AG08396 (cell line): ENCODE measurements at regions not wholly inside any gene's neighbourhood (a gene's known extent, or its start where the extent isn't known, plus 50 kb on each side); places are given as distances from the start of the nearest gene placed in this dataset.

Experiments
- DNase-seq: peaks from one replicate; pipeline ENCODE4 v3.0.0; 2012; ENCODE audit warnings: low spot score, mixed read lengths

DNA sequence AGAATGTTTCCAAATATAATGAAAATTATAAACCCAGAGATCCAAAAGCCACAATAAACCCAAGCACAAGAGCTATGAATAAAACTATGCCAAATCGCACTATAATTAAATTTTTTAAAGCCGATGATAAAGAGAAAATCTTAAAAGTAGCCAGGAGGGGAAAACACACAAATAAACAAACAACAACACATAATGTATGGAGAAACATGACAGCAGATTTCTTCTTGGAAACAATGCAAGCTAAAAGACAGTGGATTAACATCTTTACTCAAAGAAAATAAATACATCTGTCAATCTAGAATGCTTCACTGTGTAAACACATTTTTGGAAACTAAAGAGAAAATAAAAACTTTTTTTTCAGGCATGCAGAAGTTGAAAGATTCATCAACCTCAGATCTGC lies 53.0 kb upstream of the SMOX start:
- no peak for DNase-seq

GRCh38 chr20:4091490-4092479 lies 56.8 kb upstream of the SMOX start:
- DNase-seq: peak; percentile 73

DNA sequence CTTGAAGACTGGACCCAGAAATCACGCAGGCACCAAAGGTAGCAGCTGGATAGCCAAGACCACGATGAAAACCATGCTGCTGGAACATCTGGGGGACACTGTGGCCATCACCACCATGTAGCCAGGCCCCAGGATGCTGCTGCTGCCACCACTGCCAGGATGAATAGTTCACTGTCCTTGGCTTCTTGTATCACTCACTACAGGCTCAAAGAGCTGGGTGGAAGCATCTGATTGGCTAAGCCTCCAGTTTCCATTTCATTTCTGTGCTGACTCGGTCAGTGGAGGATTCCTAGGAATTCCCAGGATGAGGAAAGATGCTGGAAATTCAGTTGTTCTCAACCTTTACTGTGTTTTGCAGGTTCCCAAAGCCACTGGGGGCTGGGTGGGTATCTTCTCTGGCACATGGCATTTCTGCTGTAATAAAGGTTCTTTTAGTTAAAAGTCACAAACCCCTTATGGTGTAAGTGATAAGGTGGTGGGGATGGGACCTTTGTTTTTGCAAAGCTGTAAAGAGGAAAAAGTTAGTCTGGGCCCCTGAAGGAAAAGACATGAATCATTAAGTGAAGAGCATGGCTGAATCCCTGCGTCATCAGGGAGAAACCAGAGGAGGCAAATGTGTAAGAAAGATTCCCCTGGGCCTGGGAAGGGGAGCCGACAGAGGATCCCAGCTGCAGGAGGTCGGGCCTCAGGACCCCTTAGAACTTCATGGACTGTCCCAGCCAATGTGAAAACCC lies 57.7 kb upstream of the SMOX start:
- DNase-seq: peak; percentile 65

DNA sequence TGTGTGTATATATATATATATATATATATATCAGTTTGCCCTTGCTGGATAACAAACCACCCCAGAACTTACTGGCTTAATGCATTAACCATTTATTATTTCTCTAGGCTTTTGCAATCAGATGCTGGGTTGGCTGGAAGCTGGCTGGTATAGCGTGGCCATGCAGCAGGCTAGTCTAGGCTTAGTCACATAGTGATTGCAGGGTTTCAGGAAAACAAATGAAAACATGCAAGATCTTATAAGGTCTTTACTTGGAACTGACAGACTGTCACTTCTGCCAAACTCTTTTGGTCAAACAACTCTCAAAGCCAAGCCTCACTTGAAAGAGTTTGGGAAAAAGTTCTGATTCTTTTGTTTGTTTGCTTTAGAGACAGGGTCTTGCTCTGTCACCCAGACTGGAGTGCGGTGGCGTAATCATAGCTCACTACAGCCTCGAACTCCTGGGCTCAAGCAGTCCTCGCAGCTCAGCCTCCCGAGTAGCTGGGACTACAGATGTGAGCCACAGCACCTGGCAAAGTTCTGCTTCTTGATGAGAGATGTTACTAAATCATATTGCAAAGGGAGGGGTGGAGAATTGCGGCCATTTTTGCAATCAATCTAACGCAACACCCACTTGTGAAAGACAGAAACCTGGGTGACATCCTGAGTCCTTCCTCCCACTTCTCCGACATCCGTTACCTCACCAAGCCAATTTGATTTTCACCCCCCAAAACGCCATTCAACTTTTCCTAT lies 58.7 kb upstream of the SMOX start:
- peak; percentile 68 for DNase-seq

- no peak for DNase-seq
Observed at GRCh38 chr20:4088766-4089165, 59.9 kb upstream of the SMOX start.

GRCh38 chr20:4087923-4088322 lies 60.7 kb upstream of the SMOX start:
- no peak for DNase-seq

GRCh38 chr20:4086771-4087687 lies 61.6 kb upstream of the SMOX start:
- no peak for DNase-seq

DNA sequence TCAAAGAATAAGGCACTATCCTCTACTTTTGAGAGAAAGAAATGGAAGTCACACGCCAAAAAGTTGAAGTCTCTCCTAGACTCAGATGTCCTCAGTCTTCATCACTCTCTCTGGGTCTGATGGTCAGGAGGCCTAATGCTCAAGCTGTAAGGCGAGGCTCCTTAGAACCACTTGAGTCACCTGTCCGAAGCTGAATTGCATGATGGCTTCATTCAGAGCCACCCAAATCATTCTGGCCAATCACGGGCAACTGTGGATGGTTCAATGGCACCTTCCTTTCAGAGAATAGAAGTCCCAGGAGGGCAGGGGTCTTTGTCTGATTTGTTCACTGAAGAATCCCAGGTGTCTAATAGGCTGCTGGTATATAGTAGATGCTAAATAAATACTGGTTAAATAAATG lies 63.9 kb upstream of the SMOX start:
- DNase-seq: no peak

- no peak for DNase-seq
Observed at GRCh38 chr20:4084096-4084495, 64.5 kb upstream of the SMOX start.

GRCh38 chr20:4083098-4083865 lies 65.3 kb upstream of the SMOX start:
- no peak for DNase-seq

DNA sequence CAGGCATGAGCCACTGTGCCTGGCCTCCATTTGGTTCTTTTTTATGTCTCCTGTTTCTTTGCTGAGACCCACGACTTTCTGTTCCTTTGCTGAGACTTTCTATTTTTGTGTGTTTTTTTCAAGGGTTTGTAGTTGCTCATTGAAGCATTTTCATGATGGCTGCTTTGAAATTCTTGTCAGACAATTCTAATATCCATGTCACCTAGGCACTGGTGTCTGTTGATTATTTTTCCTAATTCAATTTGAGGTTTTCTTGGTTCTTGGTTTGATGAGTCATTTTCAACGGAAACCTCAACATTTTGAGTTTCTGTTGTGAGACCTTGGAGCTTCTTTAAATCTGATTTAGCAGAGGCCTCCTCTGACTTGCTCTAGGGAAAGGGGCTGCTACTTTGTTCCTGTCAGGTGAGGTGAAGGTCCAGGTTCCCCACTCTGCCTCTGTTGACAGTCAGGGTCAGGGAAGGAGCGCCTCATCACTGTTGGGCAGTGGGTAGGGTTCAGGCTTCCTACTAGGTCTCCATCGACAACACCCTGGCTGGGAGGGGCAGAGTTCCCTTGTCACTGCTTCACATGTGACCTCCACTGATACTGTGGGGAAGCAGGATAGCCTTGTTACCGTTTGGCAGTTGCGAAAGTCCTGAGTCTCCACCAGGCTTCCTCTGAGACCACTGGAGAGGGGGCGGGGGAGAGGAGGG lies 66.1 kb upstream of the SMOX start:
- no peak for DNase-seq

GRCh38 chr20:4081421-4081820 lies 66.1 kb upstream of the RNF24 start:
- DNase-seq: no peak

GRCh38 chr20:4076671-4077070 lies 61.3 kb upstream of the RNF24 start:
- DNase-seq: no peak

- no peak for DNase-seq
Observed at GRCh38 chr20:4076033-4076432, 60.7 kb upstream of the RNF24 start.

DNA sequence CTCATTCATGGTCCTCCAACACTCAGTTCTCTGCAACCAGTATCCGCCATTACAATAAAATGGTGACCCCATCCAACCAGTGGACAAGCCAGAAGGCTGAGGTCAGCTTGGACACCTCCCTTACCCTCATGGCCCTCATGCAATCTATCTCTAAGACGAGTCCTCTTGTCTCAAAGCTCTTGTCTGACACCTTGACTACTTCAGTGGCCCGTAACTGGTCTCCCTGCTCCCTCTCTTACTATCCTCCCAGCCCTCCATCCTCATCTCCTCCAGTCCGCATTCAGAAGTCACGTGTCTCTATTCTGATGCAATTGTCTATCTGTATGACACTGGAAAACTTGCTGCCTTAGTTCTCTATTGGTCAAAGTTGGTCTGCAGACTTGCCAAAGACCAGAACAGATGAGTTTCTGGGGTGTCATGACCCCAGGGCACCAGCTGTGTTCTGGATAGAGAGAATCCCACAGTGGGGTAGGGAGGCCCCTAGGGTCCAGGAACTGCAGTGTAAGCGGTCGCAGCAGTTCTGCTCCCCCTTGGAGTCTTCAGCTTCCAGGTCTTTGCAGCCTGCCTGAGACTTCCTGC lies 59.6 kb upstream of the RNF24 start:
- DNase-seq: no peak

DNA sequence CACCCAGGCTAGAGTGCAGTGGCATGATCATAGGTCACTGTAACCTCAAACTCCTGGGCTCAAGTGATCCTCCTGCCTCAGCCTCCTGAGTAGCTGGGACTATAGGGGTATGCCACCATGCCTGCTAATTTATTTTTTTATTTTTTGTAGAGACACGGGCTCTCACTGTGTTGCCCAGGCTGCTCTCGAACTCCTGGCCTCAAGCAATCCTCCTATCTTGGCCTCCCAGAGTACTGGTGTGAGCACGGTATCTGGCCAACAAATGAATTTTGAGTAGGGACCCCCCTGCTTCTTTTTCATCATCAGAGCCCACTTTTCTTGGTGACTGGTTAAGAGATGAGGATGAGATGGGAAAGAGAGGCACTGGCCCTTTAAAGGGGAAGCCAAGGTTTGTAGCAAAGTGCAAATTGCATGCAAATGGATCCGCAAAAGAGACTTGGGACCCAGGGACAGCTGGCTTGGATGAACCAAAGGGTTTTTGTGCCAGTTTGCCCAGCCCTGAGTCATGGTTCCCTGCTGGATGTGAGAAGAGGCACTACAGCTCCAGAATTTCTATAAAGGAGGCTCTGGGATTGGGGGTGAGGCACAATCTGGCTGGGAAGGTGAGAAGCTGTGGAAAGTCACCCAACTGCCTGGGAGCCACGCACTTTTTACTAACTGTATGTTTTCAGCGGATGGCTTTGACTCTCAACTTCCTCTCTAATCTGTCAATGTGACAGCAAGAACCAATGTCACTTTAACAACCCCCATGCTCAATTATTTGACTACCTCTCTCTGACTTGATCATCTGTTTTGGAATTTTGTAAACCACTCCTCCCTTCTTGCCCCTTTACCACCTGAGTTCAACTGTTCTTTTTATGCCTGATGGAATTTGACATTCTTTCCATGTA lies 58.7 kb upstream of the RNF24 start:
- no peak for DNase-seq

- DNase-seq: no peak
Observed at GRCh38 chr20:4071178-4071693, 55.9 kb upstream of the RNF24 start.
